CD4-positive, alpha-beta T cell treated with Interleukin-17A for 1 hour (primary cell): ENCODE measurements at regions not wholly inside any gene's neighbourhood (a gene's known extent, or its start where the extent isn't known, plus 50 kb on each side); places are given as distances from the start of the nearest gene placed in this dataset.
"Not testable (repeated sequence)": the region's sequence is repeated elsewhere in the genome, so short reads cannot be mapped to it uniquely, and the experiment has no call there.

Source experiments
- DNase-seq: peaks from one replicate; pipeline ENCODE4 v3.0.0-alpha.2; 2020

GRCh38 chr2:192783643-192784042, 588.9 kb upstream of the TMEFF2 start:
- DNase-seq: no peak

DNA sequence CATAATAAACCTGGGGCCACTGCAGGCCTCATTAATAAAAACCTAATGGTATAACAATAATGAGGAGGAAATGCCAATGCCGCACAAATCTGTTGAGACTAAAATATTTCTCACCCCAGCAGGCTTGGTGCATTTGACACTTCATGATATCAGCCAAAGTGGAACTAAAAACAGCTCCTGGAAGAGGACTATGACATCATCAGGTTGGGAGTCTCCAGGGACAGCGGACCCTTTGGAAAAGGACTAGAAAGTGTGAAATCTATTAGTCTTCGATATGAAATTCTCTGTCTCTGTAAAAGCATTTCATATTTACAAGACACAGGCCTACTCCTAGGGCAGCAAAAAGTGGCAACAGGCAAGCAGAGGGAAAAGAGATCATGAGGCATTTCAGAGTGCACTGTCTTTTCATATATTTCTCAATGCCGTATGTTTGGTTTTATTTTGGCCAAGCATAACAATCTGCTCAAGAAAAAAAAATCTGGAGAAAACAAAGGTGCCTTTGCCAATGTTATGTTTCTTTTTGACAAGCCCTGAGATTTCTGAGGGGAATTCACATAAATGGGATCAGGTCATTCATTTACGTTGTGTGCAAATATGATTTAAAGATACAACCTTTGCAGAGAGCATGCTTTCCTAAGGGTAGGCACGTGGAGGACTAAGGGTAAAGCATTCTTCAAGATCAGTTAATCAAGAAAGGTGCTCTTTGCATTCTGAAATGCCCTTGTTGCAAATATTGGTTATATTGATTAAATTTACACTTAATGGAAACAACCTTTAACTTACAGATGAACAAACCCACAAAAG, 580.9 kb upstream of the TMEFF2 start:
- DNase-seq: no peak

DNA sequence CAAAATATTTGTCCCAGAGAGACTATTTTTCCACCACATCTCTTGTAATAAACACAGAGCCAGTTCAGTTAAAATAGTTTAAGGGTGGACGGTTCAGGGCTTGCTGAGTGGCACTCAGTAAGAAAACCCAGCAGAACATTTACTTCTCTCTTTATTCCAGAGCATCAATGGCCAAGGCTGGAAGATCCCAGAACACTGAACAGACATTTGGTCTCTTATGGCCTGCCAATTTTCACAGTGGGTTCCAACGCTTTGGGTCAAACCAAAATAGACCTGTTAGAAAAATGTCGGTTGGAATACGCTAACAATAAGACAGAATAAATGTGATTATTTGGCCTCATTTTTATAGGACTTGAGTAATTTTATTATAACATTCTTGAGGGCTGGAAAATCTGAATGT, 580.3 kb upstream of the TMEFF2 start:
- no peak for DNase-seq

- no peak for DNase-seq
Measured at GRCh38 chr2:192773044-192773443, 578.3 kb upstream of the TMEFF2 start.

DNA sequence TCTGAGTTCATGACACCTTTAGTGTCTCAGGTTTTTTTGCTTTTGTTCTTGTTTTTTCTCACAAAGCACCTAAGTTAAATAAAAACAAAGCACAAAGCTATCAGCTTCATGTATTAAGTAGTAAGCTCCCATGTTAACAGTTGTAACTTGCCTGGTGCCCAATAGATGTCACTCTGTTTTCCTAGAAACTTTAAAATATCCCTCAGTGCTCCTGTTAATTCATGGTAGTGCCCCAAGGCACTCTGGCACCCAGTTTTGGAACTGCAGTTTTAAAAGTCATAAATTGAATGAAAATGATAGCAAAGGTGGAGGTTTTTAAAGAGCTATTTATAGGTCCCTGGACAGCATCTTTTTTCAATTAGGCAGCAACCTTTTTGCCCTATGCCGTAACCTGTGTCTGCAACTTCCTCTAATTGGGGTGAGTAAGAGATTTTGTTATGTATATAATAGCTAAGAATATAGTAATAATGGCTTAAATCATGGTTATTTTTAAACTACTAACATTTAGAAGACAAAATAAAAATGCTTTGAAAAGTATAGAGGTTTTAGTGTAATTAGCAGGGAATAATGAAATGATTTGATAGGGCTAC, 555.0 kb upstream of the TMEFF2 start:
- no peak for DNase-seq

GRCh38 chr2:192741889-192742288, 547.2 kb upstream of the TMEFF2 start:
- DNase-seq: no peak

- no peak for DNase-seq
Measured at GRCh38 chr2:192735447-192735846, 540.7 kb upstream of the TMEFF2 start.

GRCh38 chr2:192729369-192729768, 534.6 kb upstream of the TMEFF2 start:
- no peak for DNase-seq

GRCh38 chr2:192725991-192726390, 531.3 kb upstream of the TMEFF2 start:
- DNase-seq: no peak

- no peak for DNase-seq
Measured at GRCh38 chr2:192719629-192720028, 524.9 kb upstream of the TMEFF2 start.

DNA sequence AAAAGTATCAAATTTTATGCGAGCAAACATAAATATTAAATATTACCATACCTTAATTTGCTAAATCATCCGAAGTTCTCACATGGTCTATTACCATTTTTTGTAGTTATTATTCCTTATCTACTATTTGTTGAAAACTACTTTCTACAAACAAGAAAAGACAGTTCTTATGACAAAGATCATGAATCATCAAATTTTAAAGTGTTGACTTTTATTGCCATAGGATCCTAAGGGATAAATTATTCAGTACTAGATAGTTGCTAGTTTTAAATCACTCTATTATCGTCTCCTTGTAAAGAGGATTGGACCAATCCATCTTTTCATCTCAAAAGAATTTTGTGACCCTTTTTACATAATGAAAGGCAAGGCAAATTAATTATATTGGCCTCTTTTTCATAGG, 523.6 kb upstream of the TMEFF2 start:
- no peak for DNase-seq

DNA sequence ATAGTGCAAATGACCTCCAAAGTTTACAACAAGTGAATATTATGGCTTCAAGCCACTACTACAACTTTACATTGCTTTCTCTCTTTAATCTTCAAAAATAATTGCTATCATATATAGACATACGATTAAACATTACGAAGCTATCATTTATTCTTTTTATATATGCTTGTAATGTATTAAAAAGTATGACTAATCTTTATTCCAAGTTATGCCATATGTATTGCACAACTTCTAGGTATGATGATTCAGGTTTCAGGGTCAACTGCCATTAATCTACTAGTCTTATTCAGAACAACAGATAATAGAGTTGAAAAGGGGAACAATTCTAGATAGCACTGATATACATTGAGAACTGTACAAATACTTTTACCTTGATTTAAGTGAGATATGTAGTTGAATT, 506.2 kb upstream of the TMEFF2 start:
- DNase-seq: no peak

GRCh38 chr2:192697880-192698279, 503.1 kb upstream of the TMEFF2 start:
- DNase-seq: no peak

GRCh38 chr2:192696857-192697256, 502.1 kb upstream of the TMEFF2 start:
- no peak for DNase-seq

GRCh38 chr2:192687015-192687414, 492.3 kb upstream of the TMEFF2 start:
- no peak for DNase-seq

GRCh38 chr2:192682511-192682910, 487.8 kb upstream of the TMEFF2 start:
- not testable (repeated sequence) for DNase-seq

- no peak for DNase-seq
Measured at GRCh38 chr2:192675681-192676080, 480.9 kb upstream of the TMEFF2 start.

DNA sequence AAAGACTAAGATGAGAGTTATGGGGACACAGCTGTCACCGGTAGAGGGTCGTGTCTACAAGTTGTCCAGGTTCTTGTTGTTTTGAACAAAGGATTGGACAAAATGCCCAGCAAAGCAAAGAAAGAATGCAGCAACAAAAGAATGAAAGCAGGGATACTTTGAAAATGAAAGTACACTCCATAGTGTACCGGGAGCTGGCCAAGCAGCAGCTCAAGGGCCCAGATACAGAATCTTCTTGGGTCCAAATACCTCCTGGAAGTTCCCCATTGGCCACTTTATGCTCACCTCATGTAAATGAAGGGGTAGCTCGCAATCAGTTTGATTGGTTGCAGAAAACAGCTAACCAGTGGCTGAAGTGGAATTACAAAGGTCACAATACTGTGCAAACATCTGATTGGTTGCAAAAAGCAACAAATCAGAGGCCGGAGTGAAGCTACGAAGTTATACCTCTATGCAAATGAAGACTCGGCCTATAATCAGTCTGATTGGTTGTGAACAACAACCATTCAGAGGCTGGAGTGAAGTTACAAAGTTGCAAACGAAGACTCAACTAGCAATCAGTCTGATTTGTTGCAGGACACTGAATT, 474.9 kb upstream of the TMEFF2 start:
- no peak for DNase-seq

GRCh38 chr2:192660555-192660954, 465.8 kb upstream of the TMEFF2 start:
- DNase-seq: not testable (repeated sequence)

DNA sequence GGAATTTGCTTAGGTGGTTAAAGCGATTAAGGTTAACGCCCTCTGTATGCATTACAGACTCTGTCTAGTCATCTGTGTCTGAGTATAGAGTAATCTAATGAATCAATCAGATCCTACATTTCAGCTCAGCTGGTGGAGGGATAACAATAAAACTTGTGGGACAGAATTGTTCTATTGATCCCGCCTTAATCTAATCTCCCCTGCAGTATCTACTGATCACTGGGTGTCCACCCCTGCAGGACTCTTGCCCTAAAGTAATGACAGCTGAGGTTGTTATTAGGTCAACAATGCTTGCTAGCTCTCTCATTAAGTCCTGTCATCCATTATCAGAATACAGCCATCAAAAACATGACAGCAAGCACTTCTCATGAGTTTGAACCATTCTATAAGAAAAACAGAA, 462.6 kb upstream of the TMEFF2 start:
- DNase-seq: no peak

- DNase-seq: no peak
Measured at GRCh38 chr2:192655916-192656315, 461.2 kb upstream of the TMEFF2 start.

DNA sequence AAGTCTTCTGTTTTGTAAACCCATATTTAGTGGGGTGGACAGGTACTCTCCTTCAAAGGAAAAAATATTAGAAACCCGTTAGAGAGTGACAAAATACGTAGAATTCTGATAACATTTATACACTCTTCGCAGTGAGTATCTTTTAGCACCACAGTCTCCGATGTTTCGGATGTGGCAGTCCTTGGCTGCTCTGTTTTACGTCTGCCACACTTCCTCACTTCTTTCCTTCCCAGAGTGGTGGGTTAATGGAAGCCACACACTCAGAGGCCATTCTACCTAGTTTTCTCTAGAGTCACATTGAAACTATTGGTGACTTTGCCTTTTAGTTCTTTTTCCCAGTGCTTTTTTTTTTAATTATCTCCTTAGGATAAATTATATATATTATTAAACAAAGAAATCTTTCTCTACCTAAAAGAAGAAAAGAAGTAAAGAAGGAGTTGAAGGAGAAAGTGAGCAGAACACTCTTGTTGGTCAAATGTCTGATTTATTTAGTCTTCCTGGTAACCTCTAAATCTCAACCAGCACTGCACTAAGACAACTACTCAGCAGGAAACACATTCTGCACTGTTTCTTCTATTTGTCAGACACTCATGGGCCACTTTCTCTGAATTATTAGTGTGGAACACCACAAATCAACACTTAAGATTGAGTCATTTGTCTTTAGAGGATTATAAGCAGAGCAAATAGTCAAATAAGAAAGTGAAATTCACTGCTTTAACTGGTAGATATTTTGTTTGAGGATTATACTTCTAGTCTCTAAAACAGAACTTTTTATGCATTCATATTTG, 451.3 kb upstream of the TMEFF2 start:
- DNase-seq: no peak

GRCh38 chr2:192634557-192634956, 439.8 kb upstream of the TMEFF2 start:
- DNase-seq: no peak

DNA sequence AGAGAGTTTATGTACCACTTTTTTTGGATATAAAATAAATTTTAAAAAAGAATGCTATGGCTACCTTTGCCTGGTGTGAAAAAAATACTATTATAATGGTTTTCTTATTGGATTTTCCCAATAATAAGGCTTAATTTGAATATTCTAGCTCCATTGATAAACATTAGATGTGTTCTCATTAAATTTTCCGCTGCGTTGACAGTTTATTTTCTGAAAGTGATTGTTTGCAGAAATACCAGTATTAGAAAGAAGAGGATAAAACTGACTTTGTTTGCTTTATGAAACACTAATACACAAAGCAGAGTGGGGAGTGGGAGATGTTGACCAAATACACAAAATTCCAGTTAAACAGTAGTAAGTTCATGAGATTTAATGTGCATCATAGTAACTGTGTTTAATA, 433.3 kb upstream of the TMEFF2 start:
- DNase-seq: no peak
